ENCODE measurements at regions not wholly inside any gene's neighbourhood (a gene's known extent, or its start where the extent isn't known, plus 50 kb on each side); places are given as distances from the start of the nearest gene placed in this dataset.

DNA sequence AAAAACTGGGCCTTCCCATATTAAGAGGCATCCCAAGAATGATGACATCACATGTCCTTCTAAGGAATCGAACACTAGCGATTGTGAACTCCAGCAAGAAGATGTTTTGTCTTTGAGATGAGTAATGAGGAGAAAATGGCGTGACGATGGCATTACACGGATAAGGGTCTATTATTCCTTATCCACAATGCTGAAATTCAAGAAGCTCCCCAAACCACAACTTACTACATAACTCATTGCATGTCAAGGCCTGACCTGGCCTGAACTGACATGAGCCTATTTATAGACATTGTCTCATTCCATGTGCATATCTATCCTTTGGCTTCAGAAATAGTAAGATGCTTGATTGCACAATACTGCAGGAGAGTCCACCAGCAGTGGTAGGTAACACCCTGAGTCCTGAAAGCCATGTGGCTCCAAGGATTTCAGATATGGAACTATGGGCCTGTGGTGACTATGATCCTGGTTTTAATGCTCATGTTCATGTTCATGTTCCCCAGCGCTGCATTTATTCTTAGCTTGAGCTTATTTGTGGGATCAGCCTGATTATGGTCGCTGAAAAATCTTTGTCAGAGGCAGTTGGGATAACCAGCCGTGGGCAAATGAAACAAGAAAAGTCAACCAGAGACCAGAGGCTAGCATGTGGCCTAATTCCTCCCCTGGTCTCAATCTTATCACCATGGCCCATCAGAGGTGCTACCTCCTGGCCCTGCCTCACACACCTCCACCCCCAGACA is 183.2 kb upstream of the JARID2 start:
- DNase-seq (ENCODE audit: low read depth, low spot score) (no peak), ATAC-seq (no peak)
- intact Hi-C loops (cut with micrococcal nuclease; ENCODE audit: unreplicated experiment) (no loop called here), in situ Hi-C loops (cut with HindIII; ENCODE audit: low pct_unique_long_range_greater_than_20kb, low sequenced_read_pairs) (no loop called here)
- no TSS peak for BruUV-seq (replicated peaks)
- H3K27ac ChIP-seq (ENCODE audit: low read length), result no peak overlapping the region
- H3K4me1 ChIP-seq (ENCODE audit: control insufficient read depth, insufficient read depth, low read length), result no peaks in the 10 kb centered on the region
- ChIA-PET POLR2A (no interaction called here), CTCF (no interaction called here)
- TF ChIP-seq, protein P1, sequence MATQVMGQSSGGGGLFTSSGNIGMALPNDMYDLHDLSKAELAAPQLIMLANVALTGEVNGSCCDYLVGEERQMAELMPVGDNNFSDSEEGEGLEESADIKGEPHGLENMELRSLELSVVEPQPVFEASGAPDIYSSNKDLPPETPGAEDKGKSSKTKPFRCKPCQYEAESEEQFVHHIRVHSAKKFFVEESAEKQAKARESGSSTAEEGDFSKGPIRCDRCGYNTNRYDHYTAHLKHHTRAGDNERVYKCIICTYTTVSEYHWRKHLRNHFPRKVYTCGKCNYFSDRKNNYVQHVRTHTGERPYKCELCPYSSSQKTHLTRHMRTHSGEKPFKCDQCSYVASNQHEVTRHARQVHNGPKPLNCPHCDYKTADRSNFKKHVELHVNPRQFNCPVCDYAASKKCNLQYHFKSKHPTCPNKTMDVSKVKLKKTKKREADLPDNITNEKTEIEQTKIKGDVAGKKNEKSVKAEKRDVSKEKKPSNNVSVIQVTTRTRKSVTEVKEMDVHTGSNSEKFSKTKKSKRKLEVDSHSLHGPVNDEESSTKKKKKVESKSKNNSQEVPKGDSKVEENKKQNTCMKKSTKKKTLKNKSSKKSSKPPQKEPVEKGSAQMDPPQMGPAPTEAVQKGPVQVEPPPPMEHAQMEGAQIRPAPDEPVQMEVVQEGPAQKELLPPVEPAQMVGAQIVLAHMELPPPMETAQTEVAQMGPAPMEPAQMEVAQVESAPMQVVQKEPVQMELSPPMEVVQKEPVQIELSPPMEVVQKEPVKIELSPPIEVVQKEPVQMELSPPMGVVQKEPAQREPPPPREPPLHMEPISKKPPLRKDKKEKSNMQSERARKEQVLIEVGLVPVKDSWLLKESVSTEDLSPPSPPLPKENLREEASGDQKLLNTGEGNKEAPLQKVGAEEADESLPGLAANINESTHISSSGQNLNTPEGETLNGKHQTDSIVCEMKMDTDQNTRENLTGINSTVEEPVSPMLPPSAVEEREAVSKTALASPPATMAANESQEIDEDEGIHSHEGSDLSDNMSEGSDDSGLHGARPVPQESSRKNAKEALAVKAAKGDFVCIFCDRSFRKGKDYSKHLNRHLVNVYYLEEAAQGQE (IDR thresholded peaks at IDR 0.05; ENCODE audit: insufficient read depth in 1 of 2, low read depth in 2 of 2, low read length in 1 of 2), result no peak
- TF ChIP-seq SIN3A (IDR thresholded peaks at IDR 0.05; ENCODE audit: borderline replicate concordance, insufficient read depth, low read depth, low read length), result no peak
- TF ChIP-seq, protein P2, sequence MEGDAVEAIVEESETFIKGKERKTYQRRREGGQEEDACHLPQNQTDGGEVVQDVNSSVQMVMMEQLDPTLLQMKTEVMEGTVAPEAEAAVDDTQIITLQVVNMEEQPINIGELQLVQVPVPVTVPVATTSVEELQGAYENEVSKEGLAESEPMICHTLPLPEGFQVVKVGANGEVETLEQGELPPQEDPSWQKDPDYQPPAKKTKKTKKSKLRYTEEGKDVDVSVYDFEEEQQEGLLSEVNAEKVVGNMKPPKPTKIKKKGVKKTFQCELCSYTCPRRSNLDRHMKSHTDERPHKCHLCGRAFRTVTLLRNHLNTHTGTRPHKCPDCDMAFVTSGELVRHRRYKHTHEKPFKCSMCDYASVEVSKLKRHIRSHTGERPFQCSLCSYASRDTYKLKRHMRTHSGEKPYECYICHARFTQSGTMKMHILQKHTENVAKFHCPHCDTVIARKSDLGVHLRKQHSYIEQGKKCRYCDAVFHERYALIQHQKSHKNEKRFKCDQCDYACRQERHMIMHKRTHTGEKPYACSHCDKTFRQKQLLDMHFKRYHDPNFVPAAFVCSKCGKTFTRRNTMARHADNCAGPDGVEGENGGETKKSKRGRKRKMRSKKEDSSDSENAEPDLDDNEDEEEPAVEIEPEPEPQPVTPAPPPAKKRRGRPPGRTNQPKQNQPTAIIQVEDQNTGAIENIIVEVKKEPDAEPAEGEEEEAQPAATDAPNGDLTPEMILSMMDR (IDR thresholded peaks at IDR 0.05), result no peak
- no peak for TF ChIP-seq POLR2AphosphoS5 (IDR thresholded peaks at IDR 0.05; ENCODE audit: low read depth, low read length)
- TF ChIP-seq TCF7L2 (IDR thresholded peaks at IDR 0.05; ENCODE audit: low read depth, low read length), result no peak
- no peak overlapping the region for H3K4me3 ChIP-seq (ENCODE audit: low read depth in 2 of 2, low read length in 2 of 2)
- H3K9me3 ChIP-seq (ENCODE audit: control insufficient read depth, insufficient read depth, low read depth, low read length), result no peaks in the 10 kb centered on the region
- H3K27me3 ChIP-seq (ENCODE audit: control insufficient read depth, insufficient read depth, low read length), result no peaks in the 10 kb centered on the region
- H3K36me3 ChIP-seq (ENCODE audit: control insufficient read depth, insufficient read depth, low read length), result no peaks in the 10 kb centered on the region

DNA sequence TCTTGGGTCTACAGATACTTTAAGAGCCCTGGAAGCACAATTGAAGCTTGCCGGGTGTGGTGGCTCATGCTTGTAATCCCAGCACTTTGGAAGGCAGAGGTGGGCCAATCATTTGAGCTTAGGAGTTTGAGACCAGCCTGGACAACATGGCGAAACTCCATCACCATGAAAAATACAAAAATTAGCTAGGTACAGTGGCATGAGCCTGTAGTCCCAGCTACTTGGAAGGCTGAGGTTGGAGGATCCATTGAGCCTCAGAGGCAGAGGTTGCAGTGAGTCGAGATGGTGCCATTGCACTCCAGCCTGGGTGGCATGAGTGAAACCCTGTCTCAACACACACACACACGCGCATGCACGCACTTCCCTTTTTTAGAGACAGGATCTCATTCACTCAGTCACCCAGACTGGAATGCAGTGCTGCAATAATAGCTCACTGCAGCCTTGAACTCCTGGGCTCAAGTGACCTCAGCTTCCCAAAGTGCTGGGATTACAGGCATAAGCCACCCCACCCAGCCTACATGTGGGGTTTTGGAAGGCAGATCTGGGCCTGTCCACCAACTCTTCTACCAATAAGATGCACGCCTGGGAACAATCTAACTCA is 182.5 kb upstream of the JARID2 start:
- Histone ChIP-seq H3K27me3 (ENCODE audit: control insufficient read depth, insufficient read depth, low read length) (no peaks in the 10 kb centered on the region), H3K4me1 (ENCODE audit: control insufficient read depth, insufficient read depth, low read length) (no peaks in the 10 kb centered on the region), H3K27ac (ENCODE audit: low read length) (no peak overlapping the region), H3K9me3 (ENCODE audit: control insufficient read depth, insufficient read depth, low read depth, low read length) (no peaks in the 10 kb centered on the region), H3K4me3 (ENCODE audit: low read depth in 2 of 2, low read length in 2 of 2) (no peak overlapping the region), H3K36me3 (ENCODE audit: control insufficient read depth, insufficient read depth, low read length) (no peaks in the 10 kb centered on the region)
- ATAC-seq, result no peak
- CTCF ChIA-PET, result no interaction called here
- no peak for DNase-seq (ENCODE audit: low read depth, low spot score)
- POLR2A ChIA-PET, result no interaction called here
- TF ChIP-seq, protein P2 (IDR thresholded peaks at IDR 0.05), result no peak
- TF ChIP-seq, protein P1 (IDR thresholded peaks at IDR 0.05; ENCODE audit: insufficient read depth in 1 of 2, low read depth in 2 of 2, low read length in 1 of 2), result no peak
- TF ChIP-seq POLR2AphosphoS5 (IDR thresholded peaks at IDR 0.05; ENCODE audit: low read depth, low read length) (no peak), TCF7L2 (IDR thresholded peaks at IDR 0.05; ENCODE audit: low read depth, low read length) (no peak), SIN3A (IDR thresholded peaks at IDR 0.05; ENCODE audit: borderline replicate concordance, insufficient read depth, low read depth, low read length) (no peak)
- intact Hi-C loops (cut with micrococcal nuclease; ENCODE audit: unreplicated experiment), result no loop called here
- no TSS peak for BruUV-seq (replicated peaks)
- in situ Hi-C loops (cut with HindIII; ENCODE audit: low pct_unique_long_range_greater_than_20kb, low sequenced_read_pairs), result no loop called here
